GM12878 (cell line): ENCODE measurements at regions not wholly inside any gene's neighbourhood (a gene's known extent, or its start where the extent isn't known, plus 50 kb on each side); places are given as distances from the start of the nearest gene placed in this dataset.

Experiments
- EP300 ChIP-seq, 2 experiments: fragments of 150-350 bp in 1 of 2; IDR thresholded peaks; 2 replicates each; pipeline ENCODE4 v1.6.1; 2011 to 2012; ENCODE audit warnings: low read depth in 2 of 2, low read length in 2 of 2, borderline replicate concordance in 1 of 2, improper control_type of control experiment in 1 of 2, inconsistent platforms in 1 of 2; ENCODE audit not compliant: control insufficient read depth in 1 of 2
- ESRRA ChIP-seq: IDR thresholded peaks from 2 replicates; pipeline ENCODE4 v1.6.1; 2012; ENCODE audit warnings: mild to moderate bottlenecking, low read length, improper control_type of control experiment
- FOXM1 ChIP-seq: IDR thresholded peaks from 2 replicates; pipeline ENCODE4 v1.6.1; 2012; ENCODE audit warnings: low read depth, mild to moderate bottlenecking, inconsistent platforms, low read length, moderate library complexity
- JUND ChIP-seq: IDR thresholded peaks from 2 replicates; pipeline ENCODE4 v1.6.1; 2012; ENCODE audit warnings: low read depth, mild to moderate bottlenecking, low read length, improper control_type of control experiment, moderate library complexity
- POLR2A ChIP-seq: IDR thresholded peaks from 2 replicates; pipeline ENCODE4 v1.6.1; 2011; ENCODE audit warnings: low read depth, mild to moderate bottlenecking, low read length
- RFX5 ChIP-seq: IDR thresholded peaks from 2 replicates; pipeline ENCODE4 v1.6.1; 2011; ENCODE audit warnings: low read depth, low read length, improper control_type of control experiment
- SRF ChIP-seq, 2 experiments: IDR thresholded peaks; 2 replicates each; pipeline ENCODE4 v1.6.1; 2011; ENCODE audit warnings: low read depth in 2 of 2, low read length in 2 of 2, mild to moderate bottlenecking in 1 of 2, moderate library complexity in 1 of 2
- YY1 ChIP-seq: IDR thresholded peaks from 2 replicates; pipeline ENCODE4 v1.6.1; 2011; ENCODE audit warnings: low read depth, mild to moderate bottlenecking, low read length
- TF ChIP-seq, protein P1 (sequence below): IDR thresholded peaks from 2 replicates; pipeline ENCODE4 v1.6.1; 2011; ENCODE audit warnings: low read depth, low read length, improper control_type of control experiment, borderline replicate concordance
- TF ChIP-seq, protein P2 (sequence below), 3 experiments: IDR thresholded peaks in 2 of 3; conservative IDR thresholded peaks in 1 of 3; 2 replicates each; pipeline ENCODE4 v1.5.1; 2011; ENCODE audit warnings: low read depth in 3 of 3, low read length in 3 of 3, mild to moderate bottlenecking in 3 of 3, control low read depth in 2 of 3, moderate library complexity in 2 of 3, inconsistent platforms in 1 of 3, mixed read lengths in 1 of 3; ENCODE audit not compliant: control insufficient read depth in 2 of 3, insufficient read depth in 1 of 3; ENCODE audit errors: extremely low read depth in 1 of 3

DNA sequence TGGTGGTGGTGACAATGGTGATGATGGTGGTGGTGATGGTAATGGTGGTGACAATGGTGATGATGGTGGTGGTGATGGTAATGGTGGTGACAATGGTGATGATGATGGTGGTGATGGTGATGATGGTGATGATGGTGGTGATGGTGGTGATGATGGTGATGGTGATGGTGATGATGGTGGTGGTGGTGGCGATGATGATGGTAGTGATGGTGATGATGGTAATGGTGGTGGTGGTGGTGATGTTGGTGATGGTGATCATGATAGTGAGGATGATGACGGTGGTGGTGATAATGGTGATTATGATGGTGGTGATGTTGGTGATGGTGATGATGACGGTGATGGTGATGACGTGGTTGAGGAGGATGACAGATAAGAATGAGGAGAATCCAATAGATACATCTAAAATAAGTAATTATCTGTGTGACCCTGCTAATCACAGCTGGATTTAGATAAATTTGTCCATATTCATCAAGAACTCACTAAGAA is 170.7 kb upstream of the SFSWAP start:
- no peak for TF ChIP-seq ESRRA
- TF ChIP-seq JUND: no peak
- no peak for TF ChIP-seq EP300 (IDR thresholded peaks at IDR 0.05; ENCODE audit: borderline replicate concordance in 1 of 2, control insufficient read depth in 1 of 2, low read depth in 2 of 2, low read length in 2 of 2)
- TF ChIP-seq, protein P1, sequence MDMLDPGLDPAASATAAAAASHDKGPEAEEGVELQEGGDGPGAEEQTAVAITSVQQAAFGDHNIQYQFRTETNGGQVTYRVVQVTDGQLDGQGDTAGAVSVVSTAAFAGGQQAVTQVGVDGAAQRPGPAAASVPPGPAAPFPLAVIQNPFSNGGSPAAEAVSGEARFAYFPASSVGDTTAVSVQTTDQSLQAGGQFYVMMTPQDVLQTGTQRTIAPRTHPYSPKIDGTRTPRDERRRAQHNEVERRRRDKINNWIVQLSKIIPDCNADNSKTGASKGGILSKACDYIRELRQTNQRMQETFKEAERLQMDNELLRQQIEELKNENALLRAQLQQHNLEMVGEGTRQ: no peak
- TF ChIP-seq POLR2A: no peak
- no peak for TF ChIP-seq FOXM1
- TF ChIP-seq, protein P2, sequence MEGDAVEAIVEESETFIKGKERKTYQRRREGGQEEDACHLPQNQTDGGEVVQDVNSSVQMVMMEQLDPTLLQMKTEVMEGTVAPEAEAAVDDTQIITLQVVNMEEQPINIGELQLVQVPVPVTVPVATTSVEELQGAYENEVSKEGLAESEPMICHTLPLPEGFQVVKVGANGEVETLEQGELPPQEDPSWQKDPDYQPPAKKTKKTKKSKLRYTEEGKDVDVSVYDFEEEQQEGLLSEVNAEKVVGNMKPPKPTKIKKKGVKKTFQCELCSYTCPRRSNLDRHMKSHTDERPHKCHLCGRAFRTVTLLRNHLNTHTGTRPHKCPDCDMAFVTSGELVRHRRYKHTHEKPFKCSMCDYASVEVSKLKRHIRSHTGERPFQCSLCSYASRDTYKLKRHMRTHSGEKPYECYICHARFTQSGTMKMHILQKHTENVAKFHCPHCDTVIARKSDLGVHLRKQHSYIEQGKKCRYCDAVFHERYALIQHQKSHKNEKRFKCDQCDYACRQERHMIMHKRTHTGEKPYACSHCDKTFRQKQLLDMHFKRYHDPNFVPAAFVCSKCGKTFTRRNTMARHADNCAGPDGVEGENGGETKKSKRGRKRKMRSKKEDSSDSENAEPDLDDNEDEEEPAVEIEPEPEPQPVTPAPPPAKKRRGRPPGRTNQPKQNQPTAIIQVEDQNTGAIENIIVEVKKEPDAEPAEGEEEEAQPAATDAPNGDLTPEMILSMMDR (IDR thresholded peaks at IDR 0.05 in 2 of 3, conservative IDR thresholded peaks at IDR 0.05 in 1 of 3; ENCODE audit: control insufficient read depth in 2 of 3, extremely low read depth in 1 of 3, insufficient read depth in 1 of 3, low read depth in 3 of 3, low read length in 3 of 3): no peak
- no peak for TF ChIP-seq SRF (IDR thresholded peaks at IDR 0.05; ENCODE audit: low read depth in 2 of 2, low read length in 2 of 2)
- TF ChIP-seq RFX5: no peak
- TF ChIP-seq YY1: no peak
